Left hindlimb (tissue), 1 donor: ENCODE measurements at regions not wholly inside any gene's neighbourhood (a gene's known extent, or its start where the extent isn't known, plus 50 kb on each side); places are given as distances from the start of the nearest gene placed in this dataset.
"Not testable (repeated sequence)": the region's sequence is repeated elsewhere in the genome, so short reads cannot be mapped to it uniquely, and the experiment has no call there.

ENCODE experiments used
- DNase-seq: peaks from one replicate; pipeline ENCODE4 v3.0.0-alpha.2; 2018

DNA sequence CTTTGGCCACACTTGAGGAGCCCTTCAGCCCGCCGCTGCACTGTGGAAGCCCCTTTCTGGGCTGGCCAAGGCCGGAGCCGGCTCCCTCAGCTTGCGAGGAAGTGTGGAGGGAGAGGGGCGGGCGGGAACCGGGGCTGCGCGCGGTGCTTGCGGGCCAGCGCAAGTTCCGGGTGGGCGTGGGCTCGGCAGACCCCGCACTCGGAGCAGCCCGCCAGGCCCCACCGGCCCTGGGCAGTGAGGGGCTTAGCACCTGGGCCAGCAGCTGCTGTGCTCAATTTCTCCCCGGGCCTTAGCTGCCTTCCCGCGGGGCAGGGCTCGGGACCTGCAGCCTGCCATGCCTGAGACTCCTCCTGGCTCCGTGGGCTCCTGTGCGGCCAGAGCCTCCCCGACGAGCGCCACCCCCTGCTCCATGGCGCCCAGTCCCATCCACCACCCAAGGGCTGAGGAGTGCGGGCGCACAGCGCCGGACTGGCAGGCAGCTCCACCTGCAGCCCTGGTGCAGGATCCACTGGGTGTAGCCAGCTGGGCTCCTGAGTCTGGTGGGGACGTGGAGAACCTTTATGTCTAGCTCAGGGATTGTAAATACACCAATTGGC is 129.2 kb downstream of the MRPL14 start:
- not testable (repeated sequence) for DNase-seq

- no peak for DNase-seq
Measured at GRCh38 chr6:43997345-43997677, 129.9 kb downstream of the MRPL14 start.

GRCh38 chr6:43996618-43997344 is 130.5 kb downstream of the MRPL14 start:
- no peak for DNase-seq

- no peak for DNase-seq
Measured at GRCh38 chr6:43995137-43995536, 132.1 kb downstream of the MRPL14 start.

DNA sequence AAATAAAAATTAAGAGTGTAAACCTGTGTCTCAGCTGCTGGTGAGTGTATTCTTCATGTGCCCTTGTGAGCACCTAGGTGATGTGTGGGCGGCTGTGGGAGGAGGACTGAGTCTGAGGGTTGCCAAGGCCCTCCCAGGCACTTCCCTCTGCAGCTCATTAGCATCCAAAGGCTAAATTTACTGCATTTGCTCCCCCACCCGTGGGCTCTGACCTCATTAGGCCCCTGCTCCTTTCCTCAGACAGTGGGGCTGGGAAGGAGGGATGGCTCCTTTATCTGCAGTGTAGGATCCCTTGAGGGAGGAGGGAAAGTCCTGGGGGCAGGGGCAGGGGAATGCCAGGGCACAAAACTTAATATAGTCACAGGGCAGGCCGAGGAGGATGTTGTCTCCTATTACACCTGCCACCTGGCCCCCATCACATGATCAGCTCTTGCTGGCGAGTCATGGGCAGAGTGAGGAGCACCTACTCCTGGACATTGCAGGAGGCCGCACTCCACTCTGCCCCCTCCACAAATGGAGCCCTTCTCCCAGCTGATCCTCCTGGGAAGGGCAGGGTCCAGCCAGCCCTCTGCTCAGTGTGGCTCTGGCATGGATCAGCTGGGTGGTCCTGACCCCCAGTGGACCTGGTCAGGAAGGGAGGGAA is 133.2 kb downstream of the MRPL14 start:
- peak; percentile 15 for DNase-seq

DNA sequence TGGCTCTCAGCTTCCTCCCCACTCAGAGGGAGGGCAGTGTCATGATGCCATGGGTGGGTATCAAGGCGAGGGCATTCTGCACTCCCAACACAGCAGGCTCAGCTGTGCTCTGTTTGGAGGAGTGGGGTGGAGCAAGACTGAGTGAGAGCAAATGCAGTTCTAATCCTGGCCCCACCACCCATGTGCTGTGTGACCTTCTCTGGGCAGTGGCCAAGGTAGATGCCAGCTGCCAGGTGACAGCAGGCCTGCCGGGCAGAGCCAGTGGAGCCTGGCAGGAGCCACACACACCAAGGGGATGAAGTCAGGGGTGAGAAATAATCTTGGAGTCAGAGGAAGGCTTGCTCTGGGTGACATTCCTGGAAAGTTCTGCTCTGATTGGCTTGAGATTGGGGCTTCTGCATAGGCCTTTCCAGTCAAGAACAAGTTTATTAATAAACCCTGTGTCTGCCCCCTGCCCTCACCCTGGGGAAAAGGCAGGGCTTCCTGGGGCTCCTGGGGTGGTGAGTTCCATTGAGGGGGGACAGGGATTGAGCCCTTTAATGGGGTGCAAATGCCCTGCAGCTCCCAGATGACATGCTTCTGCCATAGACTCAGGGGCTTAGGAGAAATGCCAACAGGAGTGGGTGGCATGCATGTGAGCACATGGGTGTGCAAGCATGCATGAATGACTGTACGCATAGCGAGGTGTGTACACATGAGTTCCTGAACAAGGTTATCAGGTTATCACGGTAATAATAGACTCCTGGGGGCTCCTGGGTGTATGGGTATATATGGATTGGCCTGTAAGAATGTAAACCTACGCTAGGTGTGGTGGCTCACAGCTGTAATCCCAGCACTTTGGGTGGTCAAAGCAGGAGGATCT is 134.2 kb downstream of the MRPL14 start:
- peak; percentile 63 for DNase-seq

- peak; percentile 4 for DNase-seq
Measured at GRCh38 chr6:43992126-43992663, 135.1 kb downstream of the MRPL14 start.

- DNase-seq = peak; percentile 85
Measured at GRCh38 chr6:43990627-43991619, 136.3 kb downstream of the MRPL14 start.

GRCh38 chr6:43990275-43990626 is 137.0 kb downstream of the MRPL14 start:
- no peak for DNase-seq

- no peak for DNase-seq
Measured at GRCh38 chr6:43989581-43990146, 137.6 kb downstream of the MRPL14 start.

- no peak for DNase-seq
Measured at GRCh38 chr6:43988801-43989200, 138.5 kb downstream of the MRPL14 start.

- DNase-seq = no peak
Measured at GRCh38 chr6:43987838-43988439, 139.3 kb downstream of the MRPL14 start.

DNA sequence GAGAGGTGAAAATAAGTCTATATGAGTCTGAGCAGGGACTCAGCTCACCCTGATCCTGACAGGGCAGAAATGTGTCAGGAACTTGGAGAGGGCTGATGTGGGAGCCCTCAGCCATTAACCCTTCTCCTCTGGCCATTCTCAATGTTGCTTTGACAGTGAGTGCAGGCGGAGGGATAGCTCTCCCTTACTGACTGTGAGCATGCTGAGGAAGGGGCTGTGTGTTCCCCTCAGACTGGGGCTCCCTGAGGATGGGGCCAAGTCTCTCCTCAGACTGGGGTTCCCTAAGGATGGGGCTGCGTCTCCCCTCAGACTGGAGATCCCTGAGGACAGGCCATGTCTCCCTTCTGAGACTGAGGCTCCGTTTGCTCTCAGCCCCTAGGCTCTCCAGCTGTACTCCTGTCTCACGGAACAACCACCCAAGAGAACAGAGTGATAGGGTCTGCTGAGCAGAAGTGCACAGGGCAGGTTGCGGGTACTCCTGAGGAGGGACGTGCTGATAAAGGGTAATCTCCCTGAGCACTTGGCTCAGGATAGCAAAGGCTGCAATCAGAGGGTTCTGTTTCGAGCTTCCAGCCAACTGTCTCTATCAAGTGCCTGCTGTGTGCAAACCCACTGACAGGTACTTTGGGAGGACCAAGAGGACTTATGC is 141.0 kb downstream of the MRPL14 start:
- DNase-seq = peak; percentile 22

- no peak for DNase-seq
Measured at GRCh38 chr6:43985329-43985728, 141.9 kb downstream of the MRPL14 start.

DNA sequence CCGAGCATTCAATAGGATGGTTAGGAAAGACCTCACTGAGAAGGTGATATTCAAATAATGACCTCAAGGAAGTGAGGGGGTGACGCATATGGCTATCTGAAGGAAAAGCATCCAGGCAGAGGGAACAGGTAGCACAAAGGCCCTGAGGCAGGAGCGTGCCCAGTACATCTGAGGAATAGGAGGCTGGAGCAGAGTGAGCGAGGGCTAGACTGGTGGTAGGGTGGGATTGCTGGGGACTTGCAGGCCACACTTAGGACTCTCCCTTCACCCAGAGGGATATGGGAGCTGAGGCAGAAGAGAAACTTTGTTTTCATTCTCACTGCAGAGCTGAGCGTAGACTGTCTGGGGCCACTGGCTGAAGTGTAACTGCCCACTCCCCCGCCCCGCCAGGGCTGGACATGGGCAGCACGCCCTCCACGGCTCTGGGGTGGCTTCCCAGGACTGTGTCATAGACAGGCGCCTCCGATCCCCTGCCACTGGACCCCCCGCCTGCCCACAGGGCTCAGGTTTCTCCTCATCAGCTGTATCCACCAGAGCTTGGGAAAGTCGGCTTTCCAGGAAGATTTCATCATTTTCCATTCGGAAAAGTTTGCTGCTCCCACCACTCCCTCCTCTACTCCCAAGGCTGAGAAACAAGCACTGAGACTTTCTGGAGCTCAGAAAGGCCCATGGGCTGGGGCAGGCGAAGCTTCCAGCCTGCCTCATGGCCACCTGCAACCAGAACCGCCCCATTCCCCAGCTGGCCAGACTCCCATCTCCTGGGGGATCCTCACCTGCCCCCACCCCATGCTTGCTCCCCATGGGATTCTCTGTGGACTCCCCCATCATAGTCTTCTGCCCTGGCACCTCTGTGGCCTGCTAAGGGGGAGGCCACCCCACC is 142.6 kb downstream of the MRPL14 start:
- DNase-seq = peak; percentile 83

GRCh38 chr6:43983632-43984031 is 143.6 kb downstream of the MRPL14 start:
- no peak for DNase-seq

DNA sequence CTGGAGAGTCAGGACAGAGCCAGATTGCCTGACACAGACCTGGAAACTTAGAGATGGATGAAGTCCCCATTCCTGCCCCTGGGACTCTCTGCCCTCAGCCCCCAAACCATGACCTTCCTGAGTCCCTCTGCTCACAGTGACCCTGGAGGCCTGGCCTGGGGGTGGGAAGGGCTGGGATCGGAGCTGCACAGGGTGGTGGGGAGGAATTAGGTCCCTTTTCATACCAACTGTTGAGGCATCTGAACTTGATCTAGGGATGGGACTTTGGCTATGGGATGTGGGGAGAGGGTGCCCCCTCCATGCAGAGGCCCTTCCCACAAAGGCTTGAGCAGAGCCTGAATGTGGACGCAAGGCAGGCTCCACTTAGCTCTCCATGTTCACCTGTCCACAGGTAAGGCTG is 144.1 kb downstream of the MRPL14 start:
- no peak for DNase-seq

- no peak for DNase-seq
Measured at GRCh38 chr6:43982084-43982625, 145.1 kb downstream of the MRPL14 start.

DNA sequence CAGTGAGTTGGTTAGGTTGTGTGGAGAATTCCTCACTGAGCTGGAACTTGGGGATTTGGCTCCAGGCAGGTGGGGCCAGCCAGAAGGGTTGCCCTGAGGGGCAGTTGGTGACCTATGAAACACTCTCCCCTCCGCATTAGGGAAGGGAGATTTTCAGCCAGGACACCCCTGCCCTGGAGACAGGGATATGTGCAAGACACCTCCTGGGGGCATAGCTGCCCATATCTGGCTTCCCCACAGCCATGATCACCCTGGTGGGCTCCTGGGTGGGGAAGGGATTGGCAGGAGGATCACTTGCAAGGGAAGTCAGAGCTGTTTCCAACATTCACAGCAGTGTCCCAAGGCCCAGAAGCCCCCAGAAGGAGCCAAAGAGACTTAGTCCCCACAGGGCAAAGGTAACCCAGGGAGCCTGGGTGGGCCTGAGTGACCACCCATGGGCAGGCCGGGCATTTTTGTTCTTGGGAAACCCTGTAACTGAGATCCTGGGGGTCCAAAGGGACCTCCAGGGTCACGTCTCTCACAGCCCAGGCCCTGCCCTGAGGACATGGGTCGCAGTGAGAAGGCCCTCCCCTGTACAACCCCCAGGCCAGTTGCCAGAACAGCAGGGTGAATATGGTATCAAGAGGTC is 145.8 kb downstream of the MRPL14 start:
- DNase-seq = no peak
